ENCODE measurements at regions not wholly inside any gene's neighbourhood (a gene's known extent, or its start where the extent isn't known, plus 50 kb on each side); places are given as distances from the start of the nearest gene placed in this dataset.

DNA sequence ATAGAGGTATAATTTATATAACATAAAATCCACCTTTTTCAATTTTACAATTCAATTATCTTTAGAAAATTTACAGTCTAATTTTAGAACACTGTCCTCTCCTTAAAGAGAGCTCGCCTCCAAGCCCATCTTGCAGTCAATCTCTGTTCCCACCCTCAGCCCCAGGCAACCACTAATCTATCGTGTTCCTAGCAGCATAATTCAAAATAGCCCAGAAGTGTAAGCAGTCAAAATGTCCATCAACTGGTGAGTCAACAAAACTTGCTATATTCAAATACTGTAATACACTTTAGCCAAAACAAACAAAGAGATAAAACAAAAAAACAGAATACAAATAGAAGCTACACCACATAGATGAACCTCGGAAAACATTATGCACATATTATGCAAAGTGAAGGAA lies 1006.8 kb upstream of the EEF2KMT start:
- TF ChIP-seq, protein P1, sequence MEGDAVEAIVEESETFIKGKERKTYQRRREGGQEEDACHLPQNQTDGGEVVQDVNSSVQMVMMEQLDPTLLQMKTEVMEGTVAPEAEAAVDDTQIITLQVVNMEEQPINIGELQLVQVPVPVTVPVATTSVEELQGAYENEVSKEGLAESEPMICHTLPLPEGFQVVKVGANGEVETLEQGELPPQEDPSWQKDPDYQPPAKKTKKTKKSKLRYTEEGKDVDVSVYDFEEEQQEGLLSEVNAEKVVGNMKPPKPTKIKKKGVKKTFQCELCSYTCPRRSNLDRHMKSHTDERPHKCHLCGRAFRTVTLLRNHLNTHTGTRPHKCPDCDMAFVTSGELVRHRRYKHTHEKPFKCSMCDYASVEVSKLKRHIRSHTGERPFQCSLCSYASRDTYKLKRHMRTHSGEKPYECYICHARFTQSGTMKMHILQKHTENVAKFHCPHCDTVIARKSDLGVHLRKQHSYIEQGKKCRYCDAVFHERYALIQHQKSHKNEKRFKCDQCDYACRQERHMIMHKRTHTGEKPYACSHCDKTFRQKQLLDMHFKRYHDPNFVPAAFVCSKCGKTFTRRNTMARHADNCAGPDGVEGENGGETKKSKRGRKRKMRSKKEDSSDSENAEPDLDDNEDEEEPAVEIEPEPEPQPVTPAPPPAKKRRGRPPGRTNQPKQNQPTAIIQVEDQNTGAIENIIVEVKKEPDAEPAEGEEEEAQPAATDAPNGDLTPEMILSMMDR (IDR thresholded peaks at IDR 0.05) = no peak
- no peak for TF ChIP-seq POLR2A (IDR thresholded peaks at IDR 0.05)

Data from uterus (tissue), 2 donors.